Fibroblast of the conjunctiva (primary cell): ENCODE measurements at regions not wholly inside any gene's neighbourhood (a gene's known extent, or its start where the extent isn't known, plus 50 kb on each side); places are given as distances from the start of the nearest gene placed in this dataset.

Experiments
- DNase-seq: peaks from one replicate; pipeline ENCODE4 v3.0.0-alpha.2; 2010; ENCODE audit warnings: low read depth

- DNase-seq = no peak
These were observed 61.7 kb upstream of the HAND2 start for GRCh38 chr4:173591760-173592159.

GRCh38 chr4:173590697-173591096, 60.7 kb upstream of the HAND2 start:
- DNase-seq = no peak

- DNase-seq = no peak
These were observed 56.0 kb upstream of the HAND2 start for GRCh38 chr4:173585876-173586572.

- no peak for DNase-seq
These were observed 54.5 kb upstream of the HAND2 start for GRCh38 chr4:173584506-173584905.
